ENCODE measurements at regions not wholly inside any gene's neighbourhood (a gene's known extent, or its start where the extent isn't known, plus 50 kb on each side); places are given as distances from the start of the nearest gene placed in this dataset.

DNA sequence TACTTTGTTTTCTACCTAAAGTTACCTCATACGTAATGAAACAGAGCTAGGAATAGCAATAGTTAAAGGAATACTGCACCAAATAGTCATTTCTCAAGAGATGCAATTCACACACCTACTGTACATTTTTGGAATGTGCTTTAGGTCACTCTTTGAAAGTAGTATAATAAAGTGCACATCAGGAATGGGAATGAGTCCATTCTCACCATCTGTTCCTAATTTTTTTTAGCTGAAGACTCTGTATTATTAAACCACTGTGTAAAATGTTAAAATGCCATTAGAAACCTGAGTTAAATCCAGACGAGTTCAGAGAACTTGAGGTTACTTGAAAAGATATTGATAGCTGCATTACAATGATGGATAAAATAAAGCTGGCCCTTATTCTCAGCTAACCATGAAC is 51.9 kb upstream of the EPHA7 start:
- no peaks in the 10 kb centered on the region for H3K9me3 ChIP-seq (ENCODE audit: control insufficient read depth in 2 of 2, low read length in 2 of 2)
- H3K9ac ChIP-seq (ENCODE audit: low read depth in 1 of 2, low read length in 2 of 2), result no peak overlapping the region
- H3K27me3 ChIP-seq (ENCODE audit: control insufficient read depth in 2 of 2, insufficient read depth in 2 of 2, low read length in 2 of 2), result no peaks in the 10 kb centered on the region
- no peak overlapping the region for H3K4me3 ChIP-seq (ENCODE audit: low read length in 2 of 2)
- H3K36me3 ChIP-seq (ENCODE audit: control insufficient read depth in 2 of 2, insufficient read depth in 2 of 2, low read length in 2 of 2), result no peaks in the 10 kb centered on the region
- no peaks in the 10 kb centered on the region for H3K4me1 ChIP-seq (ENCODE audit: control insufficient read depth in 2 of 2, insufficient read depth in 2 of 2, low read length in 2 of 2)
- H3K27ac ChIP-seq (ENCODE audit: low read depth in 2 of 2, low read length in 2 of 2), result no peak overlapping the region
